ENCODE measurements at regions not wholly inside any gene's neighbourhood (a gene's known extent, or its start where the extent isn't known, plus 50 kb on each side); places are given as distances from the start of the nearest gene placed in this dataset.
"Not testable (repeated sequence)": the region's sequence is repeated elsewhere in the genome, so short reads cannot be mapped to it uniquely, and the experiment has no call there.

DNA sequence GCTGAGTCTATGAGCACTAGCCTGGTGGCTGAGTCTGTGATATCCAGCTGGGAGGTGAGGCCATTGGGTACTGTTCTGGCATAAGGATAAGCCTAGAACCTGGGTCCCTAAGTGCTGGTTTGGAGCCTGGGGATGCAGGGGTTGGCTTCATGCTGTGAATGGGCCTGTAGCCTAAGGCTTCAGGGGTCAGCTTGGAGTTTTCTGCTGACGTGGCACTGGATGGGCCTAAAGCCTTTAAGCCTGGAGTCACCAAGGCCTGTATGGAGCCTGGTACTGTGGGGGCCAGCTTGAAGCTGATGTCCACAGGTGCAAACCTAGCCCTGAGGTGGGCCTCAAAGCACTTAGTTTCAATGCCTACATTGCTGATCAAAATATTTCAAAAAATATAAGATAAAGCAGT is 979.6 kb upstream of the POU3F4 start:
- no peaks in the 10 kb centered on the region for H3K36me3 ChIP-seq (replicated peaks)
- no peak overlapping the region for H3K27ac ChIP-seq
- TF ChIP-seq, protein P1, sequence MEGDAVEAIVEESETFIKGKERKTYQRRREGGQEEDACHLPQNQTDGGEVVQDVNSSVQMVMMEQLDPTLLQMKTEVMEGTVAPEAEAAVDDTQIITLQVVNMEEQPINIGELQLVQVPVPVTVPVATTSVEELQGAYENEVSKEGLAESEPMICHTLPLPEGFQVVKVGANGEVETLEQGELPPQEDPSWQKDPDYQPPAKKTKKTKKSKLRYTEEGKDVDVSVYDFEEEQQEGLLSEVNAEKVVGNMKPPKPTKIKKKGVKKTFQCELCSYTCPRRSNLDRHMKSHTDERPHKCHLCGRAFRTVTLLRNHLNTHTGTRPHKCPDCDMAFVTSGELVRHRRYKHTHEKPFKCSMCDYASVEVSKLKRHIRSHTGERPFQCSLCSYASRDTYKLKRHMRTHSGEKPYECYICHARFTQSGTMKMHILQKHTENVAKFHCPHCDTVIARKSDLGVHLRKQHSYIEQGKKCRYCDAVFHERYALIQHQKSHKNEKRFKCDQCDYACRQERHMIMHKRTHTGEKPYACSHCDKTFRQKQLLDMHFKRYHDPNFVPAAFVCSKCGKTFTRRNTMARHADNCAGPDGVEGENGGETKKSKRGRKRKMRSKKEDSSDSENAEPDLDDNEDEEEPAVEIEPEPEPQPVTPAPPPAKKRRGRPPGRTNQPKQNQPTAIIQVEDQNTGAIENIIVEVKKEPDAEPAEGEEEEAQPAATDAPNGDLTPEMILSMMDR (IDR thresholded peaks at IDR 0.05; ENCODE audit: low read depth, low read length, missing control alignments), result no peak
- no peaks in the 10 kb centered on the region for H3K27me3 ChIP-seq (replicated peaks)
- in situ Hi-C loops (cut with HindIII; ENCODE audit: low pct_ligation_motif_present, low sequenced_read_pairs), result no loop called here
- no peak for DNase-seq
- no peak overlapping the region for H3K4me3 ChIP-seq (ENCODE audit: low read depth, low read length)

DNA sequence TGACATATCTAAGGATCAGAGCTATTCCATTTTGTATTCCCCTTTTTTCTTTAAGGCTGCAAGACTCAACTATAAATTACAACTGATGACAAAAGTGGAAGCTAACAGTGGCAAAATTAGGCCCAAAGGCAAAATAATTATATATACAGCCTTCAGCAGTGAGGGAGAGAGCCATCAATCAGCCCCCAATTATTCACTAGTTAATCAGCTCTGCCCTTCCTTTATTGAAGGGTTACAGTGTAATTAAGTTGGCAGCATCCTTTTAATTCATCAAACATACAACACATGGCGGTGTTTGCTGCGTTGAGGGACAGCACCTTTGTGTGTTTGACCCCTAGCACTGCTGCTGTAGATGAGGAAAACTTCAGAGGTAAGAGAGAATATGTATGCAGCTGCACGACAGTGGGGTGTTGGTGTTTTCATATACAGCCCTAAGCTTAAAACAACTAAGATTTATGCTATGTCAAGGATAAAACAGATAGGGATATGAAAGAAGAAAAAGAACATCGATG is 973.9 kb upstream of the POU3F4 start:
- in situ Hi-C loops (cut with HindIII; ENCODE audit: low pct_ligation_motif_present, low sequenced_read_pairs), result no loop called here
- TF ChIP-seq, protein P1 (IDR thresholded peaks at IDR 0.05; ENCODE audit: low read depth, low read length, missing control alignments), result no peak
- DNase-seq, result no peak
- Histone ChIP-seq H3K4me3 (ENCODE audit: low read depth, low read length) (no peak overlapping the region), H3K27me3 (replicated peaks) (no peaks in the 10 kb centered on the region), H3K27ac (no peak overlapping the region), H3K36me3 (replicated peaks) (no peaks in the 10 kb centered on the region)

DNA sequence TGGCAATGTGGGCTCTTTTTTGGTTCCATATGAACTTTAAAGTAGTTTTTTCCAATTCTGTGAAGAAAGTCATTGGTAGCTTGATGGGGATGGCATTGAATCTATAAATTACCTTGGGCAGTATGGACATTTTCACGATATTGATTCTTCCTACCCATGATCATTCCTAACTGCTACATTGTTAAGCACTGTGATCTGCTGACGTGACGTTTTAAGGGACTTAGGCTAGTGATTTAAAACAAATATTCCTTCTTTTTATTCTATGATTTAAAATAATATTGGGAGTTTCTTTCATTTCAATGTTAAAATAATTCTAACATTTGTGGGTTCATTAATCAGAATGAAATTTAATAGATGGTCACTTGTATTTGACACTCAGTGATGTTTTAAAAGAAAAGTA is 970.9 kb upstream of the POU3F4 start:
- H3K27ac ChIP-seq; DNase-seq; H3K36me3 ChIP-seq (replicated peaks); in situ Hi-C loops (cut with HindIII; ENCODE audit: low pct_ligation_motif_present, low sequenced_read_pairs); H3K4me3 ChIP-seq (ENCODE audit: low read depth, low read length); H3K27me3 ChIP-seq (replicated peaks): not testable (repeated sequence)

DNA sequence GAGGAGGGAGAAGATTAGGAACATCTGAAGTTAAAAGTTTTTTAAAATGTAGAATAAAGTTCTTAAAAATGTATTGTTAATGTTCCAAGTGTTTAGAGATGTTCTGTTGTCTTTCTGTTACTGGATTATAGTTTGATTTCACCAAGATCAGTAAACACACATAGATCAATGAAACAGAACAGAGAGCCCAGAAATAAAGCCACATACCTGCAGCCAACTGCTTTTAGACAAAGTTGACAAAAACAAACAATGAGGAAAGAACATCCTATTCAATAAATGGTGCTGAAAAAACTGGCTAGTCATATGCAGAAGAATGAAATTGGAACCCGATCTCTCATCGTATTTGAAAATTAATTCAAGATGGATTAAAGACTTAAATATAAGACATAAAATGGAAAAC is 966.3 kb upstream of the POU3F4 start:
- no peaks in the 10 kb centered on the region for H3K27me3 ChIP-seq (replicated peaks)
- in situ Hi-C loops (cut with HindIII; ENCODE audit: low pct_ligation_motif_present, low sequenced_read_pairs), result no loop called here
- TF ChIP-seq, protein P1 (IDR thresholded peaks at IDR 0.05; ENCODE audit: low read depth, low read length, missing control alignments), result no peak
- no peak overlapping the region for H3K4me3 ChIP-seq (ENCODE audit: low read depth, low read length)
- H3K36me3 ChIP-seq (replicated peaks), result no peaks in the 10 kb centered on the region
- no peak overlapping the region for H3K27ac ChIP-seq
- DNase-seq, result no peak

DNA sequence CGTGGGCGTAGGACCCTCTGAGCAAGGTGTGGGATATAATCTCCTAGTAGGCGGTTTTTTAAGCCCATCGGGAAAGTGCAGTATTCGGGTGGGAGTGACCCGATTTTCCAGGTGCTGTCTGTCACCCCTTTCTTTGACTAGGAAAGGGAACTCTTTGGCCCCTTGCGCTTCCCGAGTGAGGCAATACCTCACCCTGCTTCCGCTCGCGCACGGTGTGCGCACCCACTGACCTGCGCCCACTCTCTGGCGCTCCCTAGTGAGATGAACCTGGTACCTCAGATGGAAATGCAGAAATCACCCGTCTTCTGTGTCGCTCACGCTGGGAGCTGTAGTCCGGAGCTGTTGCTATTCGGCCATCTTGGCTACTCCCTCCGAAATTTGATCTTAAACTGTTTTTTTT is 955.9 kb upstream of the POU3F4 start:
- DNase-seq; H3K27ac ChIP-seq; H3K27me3 ChIP-seq (replicated peaks); in situ Hi-C loops (cut with HindIII; ENCODE audit: low pct_ligation_motif_present, low sequenced_read_pairs); H3K36me3 ChIP-seq (replicated peaks); H3K4me3 ChIP-seq (ENCODE audit: low read depth, low read length): not testable (repeated sequence)

DNA sequence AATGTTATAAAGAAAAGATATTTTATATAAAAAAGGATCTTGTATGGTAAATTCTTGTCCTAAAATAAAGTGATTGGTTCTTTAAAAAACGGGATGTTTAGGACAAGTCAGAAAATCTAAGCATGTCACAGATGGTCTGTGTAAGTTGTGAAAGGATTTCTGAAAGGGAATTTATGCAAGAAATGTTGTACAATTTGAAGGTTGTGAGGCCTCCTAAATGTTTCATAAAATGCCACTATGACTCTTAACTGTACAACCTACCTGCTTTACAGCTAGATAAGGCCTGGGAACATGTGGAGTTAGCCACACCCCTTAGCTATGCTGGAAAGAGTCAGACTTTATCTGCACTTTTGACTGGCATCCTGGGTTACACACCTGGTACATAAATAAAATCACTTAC is 951.5 kb upstream of the POU3F4 start:
- in situ Hi-C loops (cut with HindIII; ENCODE audit: low pct_ligation_motif_present, low sequenced_read_pairs), result no loop called here
- H3K27ac ChIP-seq, result no peak overlapping the region
- no peak for DNase-seq

DNA sequence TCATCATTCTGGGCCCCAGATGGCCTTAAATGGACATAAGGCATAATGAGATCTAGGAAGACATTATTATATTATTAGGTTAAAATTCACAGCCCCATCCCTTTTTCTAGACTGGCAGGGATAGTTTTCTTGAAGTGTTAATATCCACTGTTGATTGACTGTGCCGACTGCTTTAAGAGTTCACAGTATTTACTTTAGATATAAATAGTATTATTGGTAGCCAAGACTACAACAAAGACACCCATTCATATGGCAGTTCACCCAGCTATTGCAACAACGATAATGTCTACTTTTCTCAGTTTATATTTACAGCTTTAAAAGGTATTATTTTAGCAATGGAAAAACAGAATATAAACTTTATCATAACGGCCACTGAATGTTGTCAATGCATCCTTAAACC is 922.2 kb upstream of the POU3F4 start:
- Histone ChIP-seq H3K27ac (no peak overlapping the region), H3K27me3 (replicated peaks) (no peaks in the 10 kb centered on the region), H3K4me3 (ENCODE audit: low read depth, low read length) (no peak overlapping the region), H3K36me3 (replicated peaks) (no peaks in the 10 kb centered on the region)
- in situ Hi-C loops (cut with HindIII; ENCODE audit: low pct_ligation_motif_present, low sequenced_read_pairs), result no loop called here
- no peak for DNase-seq
- TF ChIP-seq, protein P1 (IDR thresholded peaks at IDR 0.05; ENCODE audit: low read depth, low read length, missing control alignments), result no peak

More for the DNA sequence above, 951.5 kb upstream of the POU3F4 start:
- TF ChIP-seq, protein P1 (IDR thresholded peaks at IDR 0.05; ENCODE audit: low read depth, low read length, missing control alignments), result no peak
- Histone ChIP-seq H3K27me3 (replicated peaks) (no peaks in the 10 kb centered on the region), H3K4me3 (ENCODE audit: low read depth, low read length) (no peak overlapping the region), H3K36me3 (replicated peaks) (no peaks in the 10 kb centered on the region)

Measured in brain microvascular endothelial cell (primary cell).